ENCODE measurements at regions not wholly inside any gene's neighbourhood (a gene's known extent, or its start where the extent isn't known, plus 50 kb on each side); places are given as distances from the start of the nearest gene placed in this dataset.

DNA sequence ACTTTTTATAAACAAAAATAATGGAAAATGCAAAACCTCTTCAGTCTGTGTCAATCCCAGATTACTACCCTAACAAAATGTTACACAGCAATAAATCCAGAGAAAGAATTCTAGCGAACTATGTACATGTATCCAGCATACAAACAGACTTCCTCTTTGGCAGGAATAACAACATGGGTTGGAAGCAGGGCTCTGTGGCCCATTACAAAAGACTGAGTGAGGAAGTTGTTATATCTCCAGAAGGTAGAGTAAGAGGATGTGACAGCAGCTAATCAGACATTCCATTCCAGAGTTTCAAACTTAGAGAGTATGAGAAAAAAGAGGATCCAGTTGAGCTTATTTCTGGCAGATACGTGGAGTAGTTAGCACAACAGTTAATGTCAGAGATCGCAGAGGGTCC lies 294.0 kb upstream of the PLSCR5 start:
- Histone ChIP-seq H3K4me1 (ENCODE audit: control insufficient read depth in 1 of 2, insufficient read depth in 2 of 2, low read length in 2 of 2) (no peaks in the 10 kb centered on the region), H3K4me3 (replicated peaks in 1 of 2; ENCODE audit: low read depth in 1 of 2, low read length in 2 of 2) (no peak overlapping the region), H3K27me3 (ENCODE audit: insufficient read depth, low read length) (no peaks in the 10 kb centered on the region), H3K9ac (ENCODE audit: low read length) (no peak overlapping the region), H2AFZ (ENCODE audit: low read depth, low read length, poor library complexity, severe bottlenecking) (no peak overlapping the region), H3K36me3 (ENCODE audit: control insufficient read depth in 1 of 2, insufficient read depth in 2 of 2, low read length in 2 of 2) (no peaks in the 10 kb centered on the region), H3K4me2 (ENCODE audit: low read length) (no peak overlapping the region), H3K9me3 (ENCODE audit: control insufficient read depth in 1 of 2, insufficient read depth in 1 of 2, low read depth in 1 of 2, low read length in 2 of 2) (no peaks in the 10 kb centered on the region), H4K20me1 (ENCODE audit: insufficient read depth) (no peaks in the 10 kb centered on the region), H3K79me2 (ENCODE audit: insufficient read depth, low read length) (no peaks in the 10 kb centered on the region), H3K9me2 (ENCODE audit: insufficient read depth) (no peaks in the 10 kb centered on the region), H3K27ac (ENCODE audit: low read depth, low read length) (no peak overlapping the region)
- CTCF ChIA-PET, result no interaction called here
- POLR2A ChIA-PET, result no interaction called here
- TF ChIP-seq SRF (IDR thresholded peaks at IDR 0.05; ENCODE audit: low read depth) (no peak), RAD21 (IDR thresholded peaks at IDR 0.05; ENCODE audit: low read depth) (no peak), POLR2A (IDR thresholded peaks at IDR 0.05; ENCODE audit: borderline replicate concordance, extremely low read depth, insufficient read depth, insufficient read length) (no peak), TCF7L2 (IDR thresholded peaks at IDR 0.05; ENCODE audit: borderline replicate concordance, extremely low read depth, insufficient read depth, insufficient read length) (no peak), JUND (IDR thresholded peaks at IDR 0.05) (no peak), POLR2AphosphoS5 (IDR thresholded peaks at IDR 0.05; ENCODE audit: low read depth, low read length) (no peak), YY1 (IDR thresholded peaks at IDR 0.05; ENCODE audit: extremely low read depth, insufficient replicate concordance, low read depth, low read length) (no peak), SIN3A (IDR thresholded peaks at IDR 0.05; ENCODE audit: low read depth) (no peak), ZNF274 (IDR thresholded peaks at IDR 0.05; ENCODE audit: low read depth, low read length) (no peak), ZFX (IDR thresholded peaks at IDR 0.05) (no peak), EGR1 (IDR thresholded peaks at IDR 0.05; ENCODE audit: low read depth) (no peak), SP1 (IDR thresholded peaks at IDR 0.05; ENCODE audit: low read depth) (no peak)
- TF ChIP-seq, protein P1, sequence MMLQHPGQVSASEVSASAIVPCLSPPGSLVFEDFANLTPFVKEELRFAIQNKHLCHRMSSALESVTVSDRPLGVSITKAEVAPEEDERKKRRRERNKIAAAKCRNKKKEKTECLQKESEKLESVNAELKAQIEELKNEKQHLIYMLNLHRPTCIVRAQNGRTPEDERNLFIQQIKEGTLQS (IDR thresholded peaks at IDR 0.05), result no peak
- TF ChIP-seq, protein P2, sequence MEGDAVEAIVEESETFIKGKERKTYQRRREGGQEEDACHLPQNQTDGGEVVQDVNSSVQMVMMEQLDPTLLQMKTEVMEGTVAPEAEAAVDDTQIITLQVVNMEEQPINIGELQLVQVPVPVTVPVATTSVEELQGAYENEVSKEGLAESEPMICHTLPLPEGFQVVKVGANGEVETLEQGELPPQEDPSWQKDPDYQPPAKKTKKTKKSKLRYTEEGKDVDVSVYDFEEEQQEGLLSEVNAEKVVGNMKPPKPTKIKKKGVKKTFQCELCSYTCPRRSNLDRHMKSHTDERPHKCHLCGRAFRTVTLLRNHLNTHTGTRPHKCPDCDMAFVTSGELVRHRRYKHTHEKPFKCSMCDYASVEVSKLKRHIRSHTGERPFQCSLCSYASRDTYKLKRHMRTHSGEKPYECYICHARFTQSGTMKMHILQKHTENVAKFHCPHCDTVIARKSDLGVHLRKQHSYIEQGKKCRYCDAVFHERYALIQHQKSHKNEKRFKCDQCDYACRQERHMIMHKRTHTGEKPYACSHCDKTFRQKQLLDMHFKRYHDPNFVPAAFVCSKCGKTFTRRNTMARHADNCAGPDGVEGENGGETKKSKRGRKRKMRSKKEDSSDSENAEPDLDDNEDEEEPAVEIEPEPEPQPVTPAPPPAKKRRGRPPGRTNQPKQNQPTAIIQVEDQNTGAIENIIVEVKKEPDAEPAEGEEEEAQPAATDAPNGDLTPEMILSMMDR (IDR thresholded peaks at IDR 0.05 in 2 of 3, conservative IDR thresholded peaks at IDR 0.05 in 1 of 3; ENCODE audit: borderline replicate concordance in 1 of 3, insufficient read depth in 1 of 3, low read depth in 2 of 3, low read length in 2 of 3), result no peak
- TF ChIP-seq, protein P3, sequence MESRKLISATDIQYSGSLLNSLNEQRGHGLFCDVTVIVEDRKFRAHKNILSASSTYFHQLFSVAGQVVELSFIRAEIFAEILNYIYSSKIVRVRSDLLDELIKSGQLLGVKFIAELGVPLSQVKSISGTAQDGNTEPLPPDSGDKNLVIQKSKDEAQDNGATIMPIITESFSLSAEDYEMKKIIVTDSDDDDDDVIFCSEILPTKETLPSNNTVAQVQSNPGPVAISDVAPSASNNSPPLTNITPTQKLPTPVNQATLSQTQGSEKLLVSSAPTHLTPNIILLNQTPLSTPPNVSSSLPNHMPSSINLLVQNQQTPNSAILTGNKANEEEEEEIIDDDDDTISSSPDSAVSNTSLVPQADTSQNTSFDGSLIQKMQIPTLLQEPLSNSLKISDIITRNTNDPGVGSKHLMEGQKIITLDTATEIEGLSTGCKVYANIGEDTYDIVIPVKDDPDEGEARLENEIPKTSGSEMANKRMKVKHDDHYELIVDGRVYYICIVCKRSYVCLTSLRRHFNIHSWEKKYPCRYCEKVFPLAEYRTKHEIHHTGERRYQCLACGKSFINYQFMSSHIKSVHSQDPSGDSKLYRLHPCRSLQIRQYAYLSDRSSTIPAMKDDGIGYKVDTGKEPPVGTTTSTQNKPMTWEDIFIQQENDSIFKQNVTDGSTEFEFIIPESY (IDR thresholded peaks at IDR 0.05; ENCODE audit: extremely low read depth, insufficient replicate concordance, low read length), result no peak
- intact Hi-C loops (cut with micrococcal nuclease), result no loop called here
- DNase-seq (ENCODE audit: low read depth, low spot score) (no peak), ATAC-seq (no peak)
- no TSS peak for BruUV-seq (replicated peaks)
- RAD21 ChIA-PET (ENCODE audit: low non-redundant PET in 1 of 2, low total read pairs in 2 of 2, uncharacterized antibody in 2 of 2, unreplicated experiment in 2 of 2), result no interaction called here
